Right ventricle myocardium superior (tissue), 1 donor: ENCODE measurements at regions not wholly inside any gene's neighbourhood (a gene's known extent, or its start where the extent isn't known, plus 50 kb on each side); places are given as distances from the start of the nearest gene placed in this dataset.

Experiments used
- ATAC-seq: fragments of 200-7000 bp; cut with Tn5 transposase; one replicate; pipeline ENCODE4 v1.9.1; 2020; ENCODE audit warnings: mild to moderate bottlenecking; ENCODE audit not compliant: poor library complexity
- DNase-seq: peaks from one replicate; pipeline ENCODE4 v3.0.0-alpha.2; 2020
- intact Hi-C: fragments of 100-400 bp; cut with DNase I; formaldehyde crosslinking; loops from one replicate; pipeline ENCODE4 v1.11.2; 2022
- donor health status: DM: no; HTN: yes; CAD: no; lungs with severe emphysema.

- intact Hi-C loops: no loop called here
- ATAC-seq (peak; percentile 97), DNase-seq (peak; percentile 80)
These were observed 198.8 kb upstream of the PREP start for GRCh38 chr6:105601541-105602236.

GRCh38 chr6:105600336-105601260, 197.7 kb upstream of the PREP start:
- ATAC-seq (peak; percentile 4), DNase-seq (no peak)
- intact Hi-C loops: no loop called here

GRCh38 chr6:105598264-105598663, 195.4 kb upstream of the PREP start:
- intact Hi-C loops: no loop called here
- no peak for ATAC-seq

GRCh38 chr6:105596284-105596755, 193.4 kb upstream of the PREP start:
- DNase-seq (no peak), ATAC-seq (no peak)
- intact Hi-C loops: no loop called here

More at GRCh38 chr6:105598264-105598663, 195.4 kb upstream of the PREP start:
- no peak for DNase-seq

DNA sequence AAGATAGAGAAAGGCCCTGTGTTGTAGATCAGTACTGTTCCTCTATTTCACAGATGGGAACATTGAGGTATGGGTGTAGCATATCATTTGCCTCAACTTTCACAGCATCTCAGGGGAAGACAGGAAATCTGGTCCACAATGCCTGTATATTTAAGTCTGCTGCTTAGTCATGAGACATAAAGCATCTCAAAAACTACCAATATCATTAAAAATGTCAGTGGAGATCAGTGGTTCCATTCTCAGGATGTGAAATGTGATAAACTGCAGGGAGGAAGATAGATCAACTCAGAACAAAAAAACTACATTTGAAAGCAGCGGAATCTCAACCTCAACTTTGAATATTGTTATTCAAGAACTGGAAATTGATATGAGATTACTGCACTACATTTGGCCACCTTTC, 192.9 kb upstream of the PREP start:
- ATAC-seq (no peak), DNase-seq (no peak)
- intact Hi-C loops: no loop called here

DNA sequence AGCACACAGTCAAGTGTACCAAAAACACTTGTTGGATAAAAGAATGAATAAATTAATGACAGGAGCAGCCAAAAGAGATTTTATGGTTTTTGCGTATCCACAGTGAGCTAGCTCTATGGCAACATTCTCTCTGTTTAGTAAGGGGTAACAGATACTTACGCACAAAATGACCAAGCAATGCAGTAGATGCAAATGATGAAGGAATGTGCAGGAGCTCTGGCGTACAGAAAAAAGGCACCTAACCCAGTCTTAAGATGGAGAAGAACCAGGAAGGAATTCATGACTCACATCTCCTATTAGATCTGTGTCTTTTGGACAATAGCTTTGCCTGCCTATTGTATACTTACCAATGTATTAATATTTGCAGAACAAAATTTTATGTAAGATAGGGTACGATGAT, 191.9 kb upstream of the PREP start:
- DNase-seq (no peak), ATAC-seq (no peak)
- intact Hi-C loops: no loop called here

DNA sequence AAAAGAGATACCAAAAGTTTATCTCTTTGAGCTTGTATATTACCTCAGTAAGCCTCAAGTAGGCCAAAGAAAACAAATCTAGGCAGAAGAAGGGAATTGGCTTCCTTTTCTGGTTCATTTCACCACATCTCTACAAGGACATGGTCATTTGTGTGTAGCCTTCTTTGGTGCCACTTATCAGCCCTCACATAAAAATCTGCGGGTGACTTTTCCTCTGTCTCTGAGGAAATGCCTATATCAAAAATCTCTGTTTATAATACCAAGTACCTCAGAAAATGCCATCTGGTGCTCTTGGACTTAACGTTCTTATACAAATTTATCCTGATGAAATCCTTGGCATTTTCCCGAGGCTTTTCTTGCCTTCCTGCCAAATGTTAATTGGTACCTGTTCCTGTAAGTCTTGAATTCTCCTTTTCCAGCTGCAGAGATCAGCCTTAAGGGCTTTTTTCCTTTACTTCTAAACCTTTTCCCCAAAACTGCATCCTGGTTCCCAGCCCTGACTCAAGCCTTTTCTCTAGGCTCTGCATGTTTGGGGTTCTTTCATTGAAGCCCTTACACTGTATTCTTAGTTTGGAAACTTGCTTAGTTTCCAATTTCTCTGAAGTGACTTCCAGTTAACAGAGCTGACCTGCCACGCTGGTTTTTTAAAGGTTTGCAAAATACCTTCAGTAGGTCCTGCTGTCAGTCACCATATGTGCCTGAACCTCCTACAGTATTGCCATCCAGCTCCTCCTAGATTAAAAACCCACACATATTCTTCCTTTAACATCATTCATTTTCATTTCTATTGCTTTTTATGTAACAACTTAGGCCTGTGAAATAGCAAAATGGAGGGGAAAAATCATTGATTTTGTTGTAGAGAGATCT, 191.2 kb upstream of the PREP start:
- intact Hi-C loops: no loop called here
- no peak for DNase-seq
- ATAC-seq: peak; percentile 68

DNA sequence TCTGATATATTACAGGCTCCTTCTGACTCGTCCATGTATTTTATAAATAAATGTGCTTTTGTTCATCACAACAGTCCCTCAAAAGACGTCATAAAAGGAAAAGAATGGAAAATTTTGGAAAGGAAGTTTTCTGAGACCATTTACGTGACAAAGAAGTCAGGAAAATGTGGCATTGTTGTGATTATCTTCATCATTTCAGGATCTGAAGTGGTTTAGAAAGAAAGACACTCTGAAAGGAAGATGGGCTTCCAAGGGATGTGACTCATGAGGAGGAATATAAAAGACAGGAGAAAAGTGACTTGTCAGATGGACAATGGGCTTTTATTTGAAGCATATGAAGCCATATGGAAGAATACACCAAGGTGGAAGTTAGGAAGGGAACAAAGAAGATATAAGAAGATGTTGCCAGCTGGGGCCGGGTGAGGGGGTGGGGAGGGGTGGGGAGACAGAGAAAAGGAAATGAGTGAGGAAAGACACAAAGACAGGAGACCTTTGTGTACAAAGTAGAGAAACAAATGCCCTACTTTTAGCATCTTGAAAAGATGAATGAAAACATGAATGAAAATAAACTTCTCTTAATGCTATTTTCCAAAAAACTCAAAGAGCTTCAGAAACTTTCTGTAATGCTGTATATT, 190.3 kb upstream of the PREP start:
- DNase-seq: no peak
- intact Hi-C loops: no loop called here
- ATAC-seq: no peak

DNA sequence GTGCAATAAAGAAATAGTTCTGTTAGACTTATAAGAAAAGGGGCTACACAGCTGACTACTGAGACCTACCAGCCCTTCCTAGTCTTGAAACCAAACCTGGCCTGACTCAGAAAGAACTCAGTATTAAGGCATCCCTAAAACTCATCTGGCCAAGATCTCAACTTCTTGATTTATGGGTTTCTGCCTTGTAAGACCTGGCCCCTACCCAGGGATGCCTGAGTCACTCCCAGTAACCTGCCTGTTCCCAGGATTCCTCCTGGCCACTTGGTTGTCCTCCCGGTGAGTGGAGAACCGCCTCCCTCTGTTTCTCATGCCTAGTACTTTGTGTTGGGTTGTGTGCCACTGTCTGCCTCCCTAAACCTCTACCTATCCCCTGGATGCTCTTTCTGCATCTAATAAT, 189.4 kb upstream of the PREP start:
- ATAC-seq: no peak
- DNase-seq: no peak
- intact Hi-C loops: no loop called here

- ATAC-seq (no peak), DNase-seq (no peak)
- intact Hi-C loops: no loop called here
These were observed 188.2 kb upstream of the PREP start for GRCh38 chr6:105591053-105591452.

- DNase-seq: no peak
- no peak for ATAC-seq
- intact Hi-C loops: no loop called here
These were observed 185.3 kb upstream of the PREP start for GRCh38 chr6:105588123-105588710.

GRCh38 chr6:105587349-105588122, 184.7 kb upstream of the PREP start:
- intact Hi-C loops: no loop called here
- DNase-seq: no peak
- no peak for ATAC-seq

- no peak for ATAC-seq
These were observed 175.4 kb upstream of the PREP start for GRCh38 chr6:105578179-105578707.

DNA sequence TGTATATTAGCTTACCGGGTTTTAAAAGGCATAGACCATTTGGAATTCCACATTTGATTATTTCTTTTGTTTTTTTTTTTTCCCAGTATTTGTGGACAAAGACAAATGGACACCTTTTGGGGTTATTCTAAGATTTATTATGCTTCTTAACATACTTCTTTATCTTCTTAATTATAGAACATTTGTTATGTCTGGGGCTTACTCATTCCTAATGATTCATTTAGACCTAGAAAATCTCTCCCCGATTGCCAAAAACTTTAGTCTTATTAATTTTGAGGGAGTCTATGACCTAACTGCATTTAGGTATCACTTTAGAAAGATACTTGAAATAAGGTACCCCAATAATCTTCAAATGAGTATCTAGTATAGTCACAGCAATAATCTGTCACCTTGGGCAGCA, 170.7 kb upstream of the PREP start:
- DNase-seq: no peak
- ATAC-seq: no peak
- intact Hi-C loops: no loop called here

More at GRCh38 chr6:105578179-105578707, 175.4 kb upstream of the PREP start:
- intact Hi-C loops: no loop called here
- no peak for DNase-seq

DNA sequence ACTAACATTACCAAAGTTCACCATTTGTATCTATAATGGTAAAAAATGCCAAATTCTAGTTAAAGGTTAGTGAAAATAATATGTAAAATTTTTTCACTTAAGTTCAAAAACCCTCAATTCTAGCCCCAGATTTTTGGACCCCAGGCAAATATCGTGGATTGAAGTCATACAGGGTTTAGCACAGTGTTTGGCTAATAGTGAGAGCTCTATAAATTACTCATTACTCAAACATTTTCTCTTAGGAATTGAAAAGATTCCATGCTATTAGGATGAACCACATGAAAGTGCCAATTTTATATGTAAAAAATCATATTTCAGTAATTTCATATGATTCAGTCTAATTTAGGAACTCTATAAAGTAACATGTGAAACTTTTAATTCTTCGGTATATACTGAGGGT, 170.3 kb upstream of the PREP start:
- intact Hi-C loops: no loop called here
- DNase-seq: no peak
- ATAC-seq: no peak

DNA sequence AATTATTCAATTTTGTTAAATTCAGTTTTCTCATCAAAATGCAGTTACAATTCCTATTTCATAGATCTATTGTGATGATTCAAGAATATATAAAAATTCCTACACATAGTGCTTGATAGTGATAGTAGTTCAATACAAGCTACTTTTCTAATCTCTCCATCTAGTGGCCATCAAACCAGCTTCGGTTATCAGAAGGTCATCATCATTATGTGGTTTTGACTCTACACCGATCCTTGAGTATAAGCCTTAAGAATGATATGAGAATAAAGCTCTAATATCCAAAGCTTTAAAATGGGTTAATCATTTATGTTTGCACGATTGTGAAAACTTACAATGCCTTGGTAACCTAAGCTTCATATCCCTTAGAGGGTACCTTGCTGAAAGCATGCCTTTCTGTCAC, 167.5 kb upstream of the PREP start:
- no peak for DNase-seq
- no peak for ATAC-seq
- intact Hi-C loops: no loop called here

DNA sequence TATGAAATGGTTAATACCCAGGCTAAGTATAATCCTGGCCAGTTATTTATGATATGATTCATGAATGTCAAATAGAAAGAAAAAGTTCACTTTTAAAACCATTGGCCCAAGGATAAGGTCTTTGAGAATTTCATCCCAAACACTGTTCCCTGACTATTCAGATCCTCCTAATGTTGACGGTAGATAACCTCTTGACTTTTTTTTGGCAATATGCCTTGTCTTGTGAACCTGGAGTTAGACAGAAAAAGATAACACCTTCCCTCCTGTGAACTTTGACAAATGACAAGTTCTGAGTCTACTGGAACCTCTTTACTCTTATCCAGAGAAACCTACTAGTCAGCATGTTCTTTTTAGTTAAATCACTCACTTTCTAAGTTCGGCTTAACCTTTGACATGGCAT, 166.8 kb upstream of the PREP start:
- ATAC-seq (no peak), DNase-seq (no peak)
- intact Hi-C loops: no loop called here
